T-helper 17 cell (primary cell): ENCODE measurements at regions not wholly inside any gene's neighbourhood (a gene's known extent, or its start where the extent isn't known, plus 50 kb on each side); places are given as distances from the start of the nearest gene placed in this dataset.
"Not testable (repeated sequence)": the region's sequence is repeated elsewhere in the genome, so short reads cannot be mapped to it uniquely, and the experiment has no call there.

Experiments
- ATAC-seq: fragments of 150-1000 bp; cut with Tn5 transposase; 2 replicates; pipeline ENCODE4 v1.10.0; 2021; ENCODE audit warnings: mild to moderate bottlenecking, moderate library complexity
- DNase-seq, 3 donors: peaks; one replicate each; pipeline versions ENCODE4 v3.0.0 to v3.0.0-alpha.2; 2020 to 2021
- H3K9me3 ChIP-seq: one replicate; pipeline ENCODE4 v1.7.0; 2013; ENCODE audit warnings: low read length, mild to moderate bottlenecking; ENCODE audit not compliant: control insufficient read depth, poor library complexity, severe bottlenecking
- H3K27ac Mint-ChIP-seq: one replicate; pipeline ENCODE4 v1.8.0; 2022; ENCODE audit warnings: mild to moderate bottlenecking, moderate library complexity, mixed read lengths
- H3K27me3 Mint-ChIP-seq: one replicate; pipeline ENCODE4 v1.8.0; 2022; ENCODE audit warnings: mixed read lengths
- H3K36me3 Mint-ChIP-seq: one replicate; pipeline ENCODE4 v1.8.0; 2022; ENCODE audit warnings: low read depth, mixed read lengths
- H3K4me1 Mint-ChIP-seq: one replicate; pipeline ENCODE4 v1.8.0; 2022; ENCODE audit warnings: mild to moderate bottlenecking, mixed read lengths
- H3K4me3 Mint-ChIP-seq: one replicate; pipeline ENCODE4 v1.8.0; 2022; ENCODE audit warnings: mild to moderate bottlenecking, moderate library complexity, mixed read lengths

DNA sequence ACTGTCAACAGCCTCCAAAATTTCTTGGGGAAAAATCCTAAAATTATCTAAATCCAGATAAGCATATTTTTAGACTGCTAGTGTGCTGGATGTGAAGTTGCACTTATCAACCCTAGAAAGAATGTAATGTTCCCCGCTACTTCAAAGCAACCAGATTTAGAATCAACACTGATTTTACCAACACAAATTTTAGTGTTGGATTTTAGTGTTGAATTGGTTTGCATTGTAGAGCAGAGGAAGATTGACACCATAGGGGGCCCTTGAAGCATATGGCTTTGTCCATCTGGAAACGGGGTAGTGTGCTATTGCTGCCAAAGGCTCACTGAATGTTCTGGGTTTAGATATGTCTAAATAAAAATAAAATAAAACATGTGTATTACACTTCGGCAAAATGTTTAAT lies 126.3 kb upstream of the EMCN start:
- H3K27me3 Mint-ChIP-seq, result no peaks in the 10 kb centered on the region
- no peak overlapping the region for H3K27ac Mint-ChIP-seq
- DNase-seq, result no peak
- H3K4me1 Mint-ChIP-seq, result peaks cover 2% of the 10 kb centered on the region
- no peak for ATAC-seq
- H3K36me3 Mint-ChIP-seq, result no peaks in the 10 kb centered on the region
- no peaks in the 10 kb centered on the region for H3K9me3 ChIP-seq
- H3K4me3 Mint-ChIP-seq, result no peak overlapping the region

DNA sequence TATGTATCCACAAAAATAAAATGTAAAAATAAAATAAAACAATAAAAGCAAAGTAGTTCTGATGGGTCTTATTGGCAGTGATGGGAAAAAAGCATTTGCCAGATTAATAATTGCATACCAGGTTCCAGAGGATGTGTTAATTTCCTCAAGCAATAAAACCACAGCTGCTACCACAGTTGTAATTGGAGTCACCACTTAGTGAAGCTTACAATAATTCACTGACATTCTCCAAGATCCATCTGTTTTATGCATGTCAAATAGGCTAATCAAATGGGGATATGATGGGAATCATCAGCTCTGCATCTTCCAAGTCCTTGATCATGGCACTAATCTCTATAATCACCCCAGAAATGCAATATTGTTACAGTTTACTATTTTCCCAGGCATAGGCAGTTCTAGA lies 123.5 kb upstream of the EMCN start:
- Mint-ChIP-seq H3K36me3 (no peaks in the 10 kb centered on the region), H3K4me3 (no peak overlapping the region), H3K27me3 (no peaks in the 10 kb centered on the region), H3K4me1 (peaks cover 2% of the 10 kb centered on the region), H3K27ac (no peak overlapping the region)
- H3K9me3 ChIP-seq, result no peaks in the 10 kb centered on the region
- DNase-seq, result no peak
- no peak for ATAC-seq

DNA sequence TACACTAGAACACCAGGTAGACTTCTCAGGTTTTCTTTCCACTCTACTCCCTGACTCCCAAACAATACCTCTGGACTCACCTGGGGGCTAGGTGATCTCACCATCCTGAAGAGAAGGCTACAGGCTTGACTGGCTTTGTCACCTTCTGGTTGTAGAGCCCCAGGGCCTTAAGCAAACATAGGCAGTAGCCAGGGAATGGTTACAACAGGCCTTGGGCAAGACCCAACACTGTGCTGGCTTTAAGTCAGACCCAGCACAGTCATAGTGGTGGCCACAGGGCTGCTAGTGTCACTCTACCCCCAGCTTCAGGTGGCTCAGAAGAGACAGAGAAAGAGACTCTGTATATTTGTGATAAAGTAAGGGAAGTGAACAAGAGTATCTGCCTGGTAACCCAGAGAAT lies 118.1 kb upstream of the EMCN start:
- H3K27me3 Mint-ChIP-seq, result no peaks in the 10 kb centered on the region
- H3K4me1 Mint-ChIP-seq, result no peaks in the 10 kb centered on the region
- DNase-seq, result no peak
- H3K9me3 ChIP-seq, result no peaks in the 10 kb centered on the region
- no peak overlapping the region for H3K27ac Mint-ChIP-seq
- H3K36me3 Mint-ChIP-seq, result no peaks in the 10 kb centered on the region
- no peak for ATAC-seq
- H3K4me3 Mint-ChIP-seq, result no peak overlapping the region

DNA sequence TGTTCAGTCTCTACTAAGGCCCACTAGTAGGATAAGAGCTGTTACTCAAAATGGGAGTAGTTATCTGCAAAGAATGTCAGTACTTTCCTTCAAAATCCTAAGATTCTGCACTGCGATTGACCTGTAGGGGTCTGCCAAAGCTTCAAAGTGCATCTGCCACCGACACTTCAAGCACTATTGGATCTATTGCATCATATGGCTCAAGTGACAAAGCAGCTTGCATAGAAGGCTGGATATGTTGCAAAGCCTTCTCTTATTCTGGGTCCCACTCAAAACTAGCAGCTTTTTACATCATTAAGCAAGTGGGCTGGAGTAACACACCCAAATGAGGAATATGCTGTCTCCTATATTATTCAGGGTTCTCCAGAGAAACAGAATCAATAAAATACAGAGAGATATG lies 115.4 kb upstream of the EMCN start:
- no peaks in the 10 kb centered on the region for H3K9me3 ChIP-seq
- Mint-ChIP-seq H3K4me1 (no peaks in the 10 kb centered on the region), H3K36me3 (no peaks in the 10 kb centered on the region), H3K27me3 (no peaks in the 10 kb centered on the region), H3K4me3 (no peak overlapping the region), H3K27ac (no peak overlapping the region)
- ATAC-seq (no peak), DNase-seq (no peak)

DNA sequence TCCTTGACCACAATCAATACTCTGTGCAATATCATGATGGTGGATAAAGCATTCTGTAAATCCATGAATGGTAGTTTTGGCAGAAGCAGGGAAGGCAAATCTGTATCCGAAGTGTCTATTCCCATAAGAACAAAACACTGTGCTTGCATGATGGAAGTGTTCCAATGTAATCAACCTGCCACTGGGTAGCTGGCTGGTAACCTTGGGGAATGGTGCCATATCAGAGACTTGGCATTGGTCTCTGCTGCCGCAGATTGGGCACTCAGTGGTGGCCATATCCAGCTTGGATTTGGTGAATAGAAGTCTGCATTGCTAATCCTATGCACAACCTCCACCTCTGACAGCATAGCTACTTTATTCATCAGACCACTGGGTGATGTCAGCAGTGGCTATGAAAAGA lies 114.3 kb upstream of the EMCN start:
- H3K36me3 Mint-ChIP-seq, result no peaks in the 10 kb centered on the region
- no peak overlapping the region for H3K4me3 Mint-ChIP-seq
- no peaks in the 10 kb centered on the region for H3K9me3 ChIP-seq
- no peaks in the 10 kb centered on the region for H3K27me3 Mint-ChIP-seq
- H3K27ac Mint-ChIP-seq, result no peak overlapping the region
- no peaks in the 10 kb centered on the region for H3K4me1 Mint-ChIP-seq
- DNase-seq (no peak), ATAC-seq (no peak)

DNA sequence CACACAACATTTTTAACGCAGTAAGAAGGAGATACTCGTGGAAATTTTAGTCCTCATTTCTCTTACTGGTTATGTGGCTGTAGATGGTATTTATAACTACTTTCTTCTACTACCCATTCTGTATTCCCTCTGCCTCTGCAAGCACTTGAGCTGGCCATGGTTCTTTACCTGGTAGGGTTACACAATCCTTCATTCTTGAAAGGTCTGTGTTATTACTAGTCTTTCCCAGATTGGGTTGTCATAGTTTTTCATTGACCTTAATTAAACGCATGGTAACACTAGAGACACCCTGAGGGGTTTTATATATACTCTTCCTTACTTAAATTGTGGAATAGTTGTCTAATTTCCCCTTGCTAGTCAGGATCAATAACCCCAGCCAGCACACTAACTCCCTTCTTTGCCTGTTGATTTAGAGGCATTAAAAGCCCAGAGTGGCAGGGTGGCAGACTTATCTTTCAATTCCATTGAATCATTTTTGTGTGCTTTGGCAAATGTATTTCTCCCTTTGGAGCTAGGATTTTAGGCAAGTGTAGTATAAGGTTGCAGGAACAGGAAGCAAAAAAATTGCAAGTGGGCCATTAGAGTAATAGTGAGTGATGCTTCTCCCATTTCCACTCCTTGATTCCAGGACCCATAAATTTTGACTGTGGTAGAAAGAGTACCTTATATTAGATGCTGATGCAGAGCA lies 113.6 kb upstream of the EMCN start:
- H3K36me3 Mint-ChIP-seq, result no peaks in the 10 kb centered on the region
- H3K27ac Mint-ChIP-seq, result no peak overlapping the region
- H3K4me3 Mint-ChIP-seq, result no peak overlapping the region
- no peaks in the 10 kb centered on the region for H3K4me1 Mint-ChIP-seq
- ATAC-seq (no peak), DNase-seq (no peak)
- no peaks in the 10 kb centered on the region for H3K27me3 Mint-ChIP-seq
- no peaks in the 10 kb centered on the region for H3K9me3 ChIP-seq

DNA sequence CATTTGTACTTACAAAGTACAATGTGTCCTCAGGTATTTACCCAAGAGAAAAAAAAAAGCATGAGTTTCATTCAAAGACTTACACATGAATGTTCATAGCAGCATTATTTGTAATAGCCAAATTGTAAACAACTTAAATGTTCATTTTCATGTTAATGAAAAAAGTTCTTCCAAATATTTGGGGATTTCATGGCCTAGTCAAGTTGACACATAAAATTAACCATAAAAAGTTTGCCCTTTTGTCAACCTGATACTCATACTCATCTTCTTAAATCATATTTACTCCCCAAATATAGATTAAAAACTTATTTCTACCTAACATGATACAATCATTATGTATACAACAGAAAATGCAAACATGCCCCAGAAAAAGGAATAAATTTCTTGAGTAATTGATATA lies 112.5 kb upstream of the EMCN start:
- no peak overlapping the region for H3K27ac Mint-ChIP-seq
- ATAC-seq, result no peak
- no peak overlapping the region for H3K4me3 Mint-ChIP-seq

DNA sequence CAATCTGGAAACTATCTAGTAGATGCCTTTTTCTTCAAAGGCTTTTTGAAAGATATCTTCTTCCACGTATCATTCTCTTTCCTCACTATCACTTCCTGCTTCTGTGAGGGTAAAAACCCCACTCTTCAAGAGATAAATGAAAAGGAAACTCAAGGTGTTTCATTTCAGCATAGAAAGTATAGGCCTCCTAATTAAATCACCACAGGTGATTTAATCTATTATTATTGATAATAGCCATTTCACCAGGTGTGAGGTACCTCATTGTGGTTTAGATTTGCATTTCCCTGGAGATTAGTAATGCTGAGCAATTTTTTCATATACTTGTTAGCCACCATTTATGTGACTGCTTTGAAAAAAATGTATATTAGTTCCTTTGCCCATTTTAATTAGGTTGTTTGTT lies 92.0 kb upstream of the EMCN start:
- H3K4me1 Mint-ChIP-seq, result peaks cover 5% of the 10 kb centered on the region
- no peaks in the 10 kb centered on the region for H3K36me3 Mint-ChIP-seq
- ATAC-seq, result no peak
- peak overlapping the region; percentile 6 for H3K27ac Mint-ChIP-seq
- no peaks in the 10 kb centered on the region for H3K27me3 Mint-ChIP-seq
- H3K4me3 Mint-ChIP-seq, result no peak overlapping the region
- DNase-seq, result no peak
- no peaks in the 10 kb centered on the region for H3K9me3 ChIP-seq

More for the DNA sequence above, 112.5 kb upstream of the EMCN start:
- H3K27me3 Mint-ChIP-seq, result no peaks in the 10 kb centered on the region
- no peaks in the 10 kb centered on the region for H3K4me1 Mint-ChIP-seq
- DNase-seq, result no peak
- H3K36me3 Mint-ChIP-seq, result no peaks in the 10 kb centered on the region
- H3K9me3 ChIP-seq, result no peaks in the 10 kb centered on the region

DNA sequence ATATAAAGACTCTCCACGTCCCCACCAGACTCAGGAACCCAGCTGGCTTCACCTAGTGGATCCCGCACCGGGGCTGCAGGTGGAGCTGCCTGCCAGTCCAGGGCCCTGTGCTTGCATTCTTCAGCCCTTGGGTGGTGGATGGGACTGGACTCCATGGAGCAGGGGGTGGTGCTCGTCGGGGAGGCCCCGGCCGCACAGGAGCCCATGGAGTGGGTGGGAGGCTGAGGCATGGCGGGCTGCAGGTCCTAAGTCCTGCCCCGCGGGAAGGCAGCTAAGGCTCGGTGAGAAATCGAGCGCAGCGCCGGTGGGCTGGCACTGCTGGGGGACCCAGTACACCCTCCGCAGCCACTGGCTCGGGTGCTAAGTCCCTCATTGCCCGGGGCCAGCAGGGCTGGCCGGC lies 90.8 kb upstream of the EMCN start:
- H3K36me3 Mint-ChIP-seq, H3K9me3 ChIP-seq, DNase-seq, H3K4me3 Mint-ChIP-seq, H3K4me1 Mint-ChIP-seq, ATAC-seq, H3K27me3 Mint-ChIP-seq, H3K27ac Mint-ChIP-seq: not testable (repeated sequence)

DNA sequence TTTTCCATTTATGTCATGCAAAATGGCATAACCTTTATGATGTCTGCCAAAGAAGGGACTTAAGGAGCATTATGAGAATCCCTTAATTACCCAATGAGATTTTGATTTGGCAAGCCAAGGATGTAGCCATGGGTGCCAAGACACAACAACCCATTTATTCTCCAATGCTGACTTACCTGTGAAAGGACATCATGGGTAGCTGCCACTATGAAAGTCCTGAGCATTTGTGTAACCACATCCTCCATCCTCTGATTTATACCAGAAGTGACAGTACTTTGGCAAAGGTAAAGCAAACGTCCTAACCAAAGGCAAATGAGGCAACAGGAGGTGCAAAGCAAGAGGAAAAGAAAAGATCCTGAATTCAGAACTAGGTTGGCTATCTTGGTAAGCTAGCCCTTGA lies 87.3 kb upstream of the EMCN start:
- H3K9me3 ChIP-seq, result no peaks in the 10 kb centered on the region
- H3K27ac Mint-ChIP-seq, result no peak overlapping the region
- peaks cover 5% of the 10 kb centered on the region for H3K27me3 Mint-ChIP-seq
- peaks cover 3% of the 10 kb centered on the region for H3K4me1 Mint-ChIP-seq
- peaks cover 2% of the 10 kb centered on the region for H3K36me3 Mint-ChIP-seq
- no peak overlapping the region for H3K4me3 Mint-ChIP-seq
- no peak for DNase-seq
- ATAC-seq, result no peak

DNA sequence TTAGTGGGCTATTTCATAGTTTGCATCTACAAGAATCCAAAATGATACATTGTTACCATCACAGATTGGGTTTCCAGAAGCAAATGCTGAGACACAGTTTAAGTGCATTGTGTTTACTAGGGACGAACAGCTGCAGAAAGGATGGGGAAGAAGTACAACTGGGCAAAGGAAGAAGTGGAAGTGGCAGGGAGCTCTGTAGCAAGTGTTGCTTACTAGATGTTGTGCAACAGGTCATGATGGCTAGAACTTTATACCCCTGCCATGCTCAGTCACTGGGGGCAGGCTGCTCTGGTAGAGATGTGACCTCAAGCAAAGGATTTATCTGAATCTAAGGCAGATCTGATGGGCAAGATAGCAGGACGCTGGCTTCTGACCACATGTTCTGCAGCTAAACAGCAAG lies 76.1 kb upstream of the EMCN start:
- Mint-ChIP-seq H3K4me3 (no peak overlapping the region), H3K4me1 (no peaks in the 10 kb centered on the region), H3K27me3 (peaks cover 6% of the 10 kb centered on the region), H3K36me3 (no peaks in the 10 kb centered on the region), H3K27ac (no peak overlapping the region)
- DNase-seq (no peak), ATAC-seq (no peak)
- no peaks in the 10 kb centered on the region for H3K9me3 ChIP-seq

DNA sequence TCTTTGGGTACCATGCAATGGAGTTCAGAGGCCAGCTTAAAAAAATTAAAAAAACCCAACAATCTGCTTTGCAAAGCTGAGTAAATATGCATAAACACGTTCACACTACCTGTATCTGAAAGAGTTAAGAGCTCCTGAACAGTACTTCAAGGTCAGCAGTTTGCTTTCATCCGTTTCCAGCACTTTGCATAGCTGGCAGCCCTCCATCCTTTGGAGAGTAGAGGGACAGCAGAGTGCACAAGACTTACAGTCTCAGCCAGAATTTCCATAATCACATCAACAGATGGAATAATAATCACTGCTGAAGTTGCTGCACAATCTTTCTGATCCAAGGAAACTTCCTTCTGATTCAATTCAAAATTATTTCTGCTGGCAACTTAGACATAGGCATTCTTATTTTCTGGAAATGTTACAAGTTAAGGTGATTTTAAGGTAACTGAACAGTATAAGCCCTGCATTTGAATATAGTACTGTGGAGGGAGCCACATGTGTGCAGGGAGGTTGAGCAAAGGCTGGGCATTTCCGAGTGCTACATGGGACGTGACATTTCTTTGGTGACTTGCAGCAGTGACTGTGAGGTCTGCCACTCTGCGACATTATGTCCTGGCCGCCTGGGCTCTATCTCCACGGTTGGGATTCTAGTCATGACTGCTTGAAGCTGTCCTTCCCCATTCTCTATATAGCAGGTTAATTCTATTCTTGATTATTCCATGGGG lies 73.5 kb upstream of the EMCN start:
- peaks cover 6% of the 10 kb centered on the region for H3K27me3 Mint-ChIP-seq
- no peaks in the 10 kb centered on the region for H3K36me3 Mint-ChIP-seq
- DNase-seq (no peak), ATAC-seq (no peak)
- H3K27ac Mint-ChIP-seq, result no peak overlapping the region
- H3K9me3 ChIP-seq, result no peaks in the 10 kb centered on the region
- H3K4me3 Mint-ChIP-seq, result no peak overlapping the region
- no peaks in the 10 kb centered on the region for H3K4me1 Mint-ChIP-seq

DNA sequence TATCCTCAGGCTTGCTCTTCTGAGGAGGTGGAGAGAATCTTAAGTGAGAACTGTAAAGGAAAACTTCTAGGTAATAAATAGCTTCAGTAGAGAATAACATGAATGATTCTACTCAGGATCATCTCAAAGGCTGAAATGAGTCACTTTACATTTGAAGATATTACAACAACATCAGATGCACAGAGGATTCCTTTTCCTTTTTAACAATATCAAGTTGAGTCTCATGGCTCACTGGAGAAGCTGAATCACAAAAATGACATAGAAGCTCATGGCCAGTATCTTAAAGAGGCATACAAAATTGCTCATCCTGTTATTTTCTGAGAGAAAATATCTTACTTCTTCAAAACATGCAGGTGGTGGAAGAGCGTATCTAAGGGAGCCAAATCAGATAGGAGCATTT lies 72.5 kb upstream of the EMCN start:
- no peak for DNase-seq
- no peaks in the 10 kb centered on the region for H3K36me3 Mint-ChIP-seq
- no peaks in the 10 kb centered on the region for H3K9me3 ChIP-seq
- H3K27ac Mint-ChIP-seq, result no peak overlapping the region
- no peak overlapping the region for H3K4me3 Mint-ChIP-seq
- no peaks in the 10 kb centered on the region for H3K4me1 Mint-ChIP-seq
- ATAC-seq, result no peak
- H3K27me3 Mint-ChIP-seq, result peaks cover 6% of the 10 kb centered on the region

DNA sequence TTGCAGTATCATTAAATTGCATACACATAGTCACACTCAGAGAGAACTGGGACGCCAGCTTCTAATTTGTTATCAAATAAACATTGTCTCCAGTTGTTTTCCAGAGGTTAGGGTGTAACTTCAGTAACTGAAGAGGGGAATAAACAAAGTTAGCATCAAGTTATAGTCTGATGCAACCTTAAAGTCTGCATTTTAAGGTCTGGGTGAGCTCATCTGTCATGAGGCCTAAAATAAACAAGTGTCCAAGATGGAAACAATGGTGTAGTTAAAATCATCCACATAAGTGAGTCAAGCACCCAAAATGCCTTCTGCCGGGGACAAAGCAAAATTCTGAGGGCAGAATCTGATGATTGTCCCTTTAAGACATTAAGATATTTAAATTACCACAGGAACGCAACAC lies 70.3 kb upstream of the EMCN start:
- peaks cover 21% of the 10 kb centered on the region for H3K27me3 Mint-ChIP-seq
- no peaks in the 10 kb centered on the region for H3K36me3 Mint-ChIP-seq
- DNase-seq, result no peak
- no peak overlapping the region for H3K4me3 Mint-ChIP-seq
- H3K27ac Mint-ChIP-seq, result no peak overlapping the region
- no peaks in the 10 kb centered on the region for H3K4me1 Mint-ChIP-seq
- H3K9me3 ChIP-seq, result no peaks in the 10 kb centered on the region
- ATAC-seq, result no peak
